GM21717 (cell line): ENCODE measurements at regions not wholly inside any gene's neighbourhood (a gene's known extent, or its start where the extent isn't known, plus 50 kb on each side); places are given as distances from the start of the nearest gene placed in this dataset.

Source experiments
- ATAC-seq: cut with Tn5 transposase; IDR thresholded peaks from one replicate; pipeline ENCODE4 v1.9.1; 2021; ENCODE audit warnings: mild to moderate bottlenecking, moderate library complexity; ENCODE audit not compliant: unreplicated experiment

DNA sequence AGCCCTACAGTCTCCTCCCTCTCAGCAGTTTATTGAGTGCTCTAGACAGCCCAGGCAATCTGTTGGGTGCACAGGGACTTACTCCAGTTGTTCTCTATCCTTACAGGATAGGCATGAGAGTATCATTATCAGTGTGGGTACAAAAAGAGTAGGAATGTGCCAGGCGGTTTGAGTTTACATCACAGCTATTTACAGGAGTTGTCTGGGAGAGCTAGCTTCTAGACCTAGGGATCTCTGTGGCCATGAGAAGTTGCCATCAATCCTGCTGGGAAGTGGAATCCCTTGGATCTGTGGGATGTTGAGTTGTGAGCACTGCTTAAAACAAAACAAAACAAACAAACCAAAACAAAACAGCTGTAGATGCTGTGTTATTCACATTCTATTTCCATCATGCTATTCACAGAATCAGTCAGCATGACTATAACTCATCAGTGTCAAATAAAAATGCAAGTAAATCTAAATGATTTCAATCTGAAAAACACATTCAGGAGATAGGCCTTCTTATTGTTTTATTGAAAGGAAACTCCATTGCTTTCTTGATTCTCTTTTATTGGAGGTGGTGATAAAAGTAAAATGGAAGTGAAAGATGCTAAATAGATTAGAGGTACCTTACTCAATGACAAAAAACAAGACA is 552.4 kb upstream of the ZNF608 start:
- no peak for ATAC-seq

DNA sequence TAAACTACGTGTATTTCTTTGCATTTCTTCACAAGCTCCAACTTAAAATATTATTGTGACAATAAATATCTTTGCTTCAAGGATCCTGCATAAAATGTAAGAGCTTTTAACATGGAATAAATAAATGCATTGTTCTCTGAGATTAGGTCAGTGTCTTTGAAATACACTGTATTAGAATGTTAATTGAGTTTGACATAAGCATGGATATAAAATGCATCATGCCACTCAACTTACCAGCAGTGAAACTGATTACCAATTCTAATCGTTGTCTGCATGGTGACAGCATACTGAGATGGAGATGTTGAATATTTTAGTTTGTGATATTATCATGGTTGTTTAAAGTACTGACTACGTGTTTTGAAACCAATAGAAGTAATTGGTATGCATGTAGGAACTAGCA is 555.3 kb upstream of the ZNF608 start:
- no peak for ATAC-seq

DNA sequence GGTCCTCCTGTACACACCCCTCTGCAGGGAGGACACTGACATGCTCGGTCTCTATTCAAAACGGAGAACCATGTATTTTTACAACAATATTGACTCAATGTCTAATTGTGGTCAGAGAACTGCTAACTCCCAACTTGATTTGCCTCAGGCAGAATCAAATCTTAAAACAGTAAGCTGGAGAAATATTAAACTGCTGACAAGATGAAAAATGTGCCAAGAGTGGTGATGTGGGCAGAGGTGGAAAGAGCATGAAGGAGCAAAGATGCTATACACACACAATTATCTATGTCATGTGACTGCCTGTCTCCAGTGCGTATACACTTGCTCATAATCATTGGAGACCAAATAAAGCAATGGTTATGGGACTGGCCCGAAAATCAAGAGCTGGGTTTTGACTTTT is 556.1 kb upstream of the ZNF608 start:
- no peak for ATAC-seq

DNA sequence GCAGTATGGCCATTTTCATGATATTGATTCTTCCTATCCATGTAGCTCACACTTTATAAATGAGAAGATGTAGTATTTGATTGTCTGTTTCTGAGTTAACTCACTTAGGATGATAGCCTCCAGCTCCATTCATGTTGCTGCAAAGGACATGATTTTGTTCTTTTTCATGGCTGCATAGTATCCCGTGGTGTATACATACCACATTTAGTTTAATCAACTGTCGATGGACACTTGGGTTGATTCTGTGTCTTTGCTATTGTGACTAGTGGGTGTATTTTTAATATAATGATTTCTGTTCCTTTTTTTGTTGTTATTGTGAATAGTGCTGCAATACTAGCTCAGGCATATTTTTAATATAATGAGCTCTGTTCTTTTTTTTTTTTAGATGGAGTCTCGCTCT is 560.3 kb upstream of the ZNF608 start:
- no peak for ATAC-seq

DNA sequence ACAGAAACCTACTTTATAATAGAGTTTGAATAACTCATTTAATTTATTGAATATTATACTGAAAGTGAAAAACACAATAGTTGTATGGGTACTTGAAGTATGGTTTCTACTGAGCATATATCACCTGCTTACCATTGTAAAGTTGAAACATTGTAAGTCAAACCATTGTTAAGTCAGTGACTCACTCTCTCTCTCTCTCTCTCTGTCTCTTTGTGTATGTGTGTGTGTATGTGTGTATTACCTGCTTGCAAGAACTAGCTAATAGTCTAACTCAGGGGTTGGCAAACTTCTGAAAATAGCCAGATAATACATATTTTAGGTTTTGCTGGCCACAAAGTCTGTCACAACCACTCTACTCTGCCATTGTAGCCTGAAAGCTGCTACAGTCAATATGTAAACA is 564.3 kb upstream of the ZNF608 start:
- no peak for ATAC-seq

DNA sequence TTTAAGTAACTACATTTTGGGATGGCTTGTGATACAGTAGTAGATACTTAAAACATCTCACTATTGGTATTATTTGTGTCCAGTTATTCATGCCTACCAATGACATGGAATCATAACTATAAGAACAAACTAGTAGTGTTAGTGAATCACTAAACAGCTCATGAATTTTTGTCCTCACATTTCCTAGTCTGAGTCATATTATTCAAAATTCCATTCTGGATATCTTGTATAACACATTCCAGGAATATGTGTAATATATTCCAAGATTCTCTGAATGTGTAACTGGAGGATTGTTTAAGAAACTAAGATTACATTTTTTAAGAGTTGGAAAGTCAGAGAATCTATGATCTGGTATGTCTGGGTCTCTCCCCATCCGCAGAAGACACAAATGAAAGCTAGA is 565.3 kb upstream of the ZNF608 start:
- no peak for ATAC-seq

DNA sequence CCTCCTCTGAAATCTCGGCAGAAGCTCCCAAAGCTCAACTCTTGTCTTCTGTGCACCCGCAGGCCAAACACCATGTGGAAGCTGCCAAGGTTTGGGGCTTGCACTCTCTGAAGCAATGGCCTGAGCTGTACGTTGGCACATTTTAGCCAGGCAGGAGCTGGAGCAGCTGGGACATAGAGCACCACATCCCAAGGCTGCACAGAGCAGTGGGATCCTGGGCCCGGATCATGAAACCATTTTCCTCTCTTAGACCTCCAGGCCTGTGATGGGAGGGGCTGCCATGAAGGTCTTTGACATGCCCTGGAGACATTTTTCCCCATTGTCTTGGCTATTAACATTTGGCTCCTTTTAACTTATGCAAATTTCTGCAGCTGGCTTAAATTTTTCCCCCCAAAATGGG is 567.1 kb upstream of the ZNF608 start:
- no peak for ATAC-seq

DNA sequence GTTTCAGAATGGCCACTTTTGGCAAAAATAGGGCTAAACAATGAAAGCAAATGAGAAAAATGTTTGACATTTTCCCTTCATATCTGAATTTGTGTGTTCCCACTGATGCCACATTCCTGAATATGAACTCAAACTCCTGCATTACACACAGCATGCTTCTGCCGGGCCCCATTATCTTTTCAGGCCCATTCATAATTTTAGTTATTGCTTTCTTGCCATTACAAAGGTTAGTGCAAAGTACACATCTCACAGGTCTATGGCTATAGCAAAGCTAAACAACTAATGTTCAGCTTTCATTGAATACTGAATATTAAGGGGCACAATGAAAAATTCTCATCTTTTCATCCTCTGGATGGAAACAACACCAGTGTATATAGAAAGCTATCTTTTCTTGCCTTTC is 568.9 kb upstream of the ZNF608 start:
- no peak for ATAC-seq

DNA sequence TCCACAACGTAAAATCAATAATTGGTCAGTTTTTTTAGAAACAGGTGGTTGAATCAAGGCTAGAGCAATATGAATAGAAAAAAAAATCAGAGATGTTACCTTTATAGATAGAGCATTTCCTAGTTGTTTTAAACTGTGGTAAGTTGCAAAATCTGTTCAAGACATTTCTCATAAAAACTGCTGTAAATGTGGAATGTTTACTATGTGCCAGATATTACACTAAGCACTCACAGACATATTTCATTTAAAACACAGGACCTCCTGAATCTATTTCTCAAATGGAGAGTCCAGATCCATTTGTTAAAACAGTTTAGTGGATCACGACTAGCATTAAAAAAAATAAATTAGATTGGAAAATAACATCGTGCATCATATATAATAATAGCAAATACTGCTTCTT is 570.0 kb upstream of the ZNF608 start:
- ATAC-seq = no peak

DNA sequence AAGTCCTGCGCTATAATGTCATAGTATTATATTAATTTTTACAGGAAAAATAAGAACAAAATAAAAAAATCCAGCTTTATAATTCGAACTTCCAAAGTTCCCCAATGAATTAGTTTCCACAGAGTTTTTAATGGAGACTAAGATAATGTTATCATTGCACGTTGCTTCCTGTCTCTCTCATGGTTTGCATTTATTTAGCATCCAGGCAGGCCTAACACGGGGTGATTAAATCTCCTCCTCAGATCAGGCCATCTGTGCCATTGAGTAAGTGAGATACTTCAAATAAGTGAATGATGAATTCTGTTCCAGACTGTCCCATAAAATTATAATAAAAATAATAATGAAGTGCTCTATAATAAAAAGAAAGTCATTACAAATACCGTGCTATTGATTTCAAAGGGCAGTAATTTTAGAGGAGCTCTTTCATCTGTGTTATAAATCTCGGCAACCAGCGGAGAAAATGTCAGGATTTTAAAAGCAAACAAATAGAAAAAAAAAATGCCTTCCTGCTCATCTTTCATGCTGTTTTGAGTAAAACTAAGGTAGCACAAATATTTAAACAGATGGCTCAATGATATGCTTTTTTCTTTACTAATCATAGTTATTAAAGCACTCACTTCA is 570.6 kb upstream of the ZNF608 start:
- no peak for ATAC-seq

DNA sequence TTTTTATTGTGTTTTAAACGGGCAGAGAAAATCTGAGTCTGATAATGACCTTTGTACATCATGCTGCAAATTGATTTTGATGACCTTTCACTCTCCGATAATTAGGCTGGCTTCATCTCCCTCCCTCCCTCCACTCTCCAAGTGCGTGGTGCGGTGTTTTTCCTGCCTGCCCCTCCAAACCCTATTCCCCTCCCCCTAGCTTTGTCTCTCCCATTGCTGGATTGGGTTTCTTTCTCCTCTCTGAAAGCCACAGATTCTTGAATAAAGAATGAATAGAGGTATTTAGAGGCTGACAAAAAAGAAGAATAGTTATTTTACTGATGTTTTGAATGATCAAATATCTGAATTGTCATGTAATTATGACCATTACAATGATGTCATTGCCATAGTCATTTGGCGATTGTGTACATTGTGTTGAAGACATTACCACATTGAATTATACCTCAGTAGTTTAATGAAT is 571.1 kb upstream of the ZNF608 start:
- ATAC-seq = no peak

DNA sequence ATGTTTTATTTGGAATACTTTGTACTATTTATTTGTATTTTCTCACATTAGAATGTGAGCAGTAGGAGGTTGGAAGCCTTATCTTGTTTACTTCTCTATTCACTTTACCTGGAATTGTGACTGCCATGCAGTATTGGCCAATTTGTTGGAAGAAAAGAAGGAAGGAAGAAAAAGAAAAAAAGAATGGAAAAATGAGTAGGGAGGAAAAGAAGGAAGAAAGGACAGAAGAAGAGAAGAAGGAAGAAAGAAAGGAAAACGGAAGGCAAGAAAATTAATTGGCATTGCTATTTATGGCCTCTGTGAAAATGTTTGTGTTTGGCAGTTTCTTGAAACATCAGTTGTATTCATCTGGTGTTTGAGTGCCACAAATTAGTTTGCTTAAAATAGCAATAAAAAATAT is 575.2 kb upstream of the ZNF608 start:
- no peak for ATAC-seq

DNA sequence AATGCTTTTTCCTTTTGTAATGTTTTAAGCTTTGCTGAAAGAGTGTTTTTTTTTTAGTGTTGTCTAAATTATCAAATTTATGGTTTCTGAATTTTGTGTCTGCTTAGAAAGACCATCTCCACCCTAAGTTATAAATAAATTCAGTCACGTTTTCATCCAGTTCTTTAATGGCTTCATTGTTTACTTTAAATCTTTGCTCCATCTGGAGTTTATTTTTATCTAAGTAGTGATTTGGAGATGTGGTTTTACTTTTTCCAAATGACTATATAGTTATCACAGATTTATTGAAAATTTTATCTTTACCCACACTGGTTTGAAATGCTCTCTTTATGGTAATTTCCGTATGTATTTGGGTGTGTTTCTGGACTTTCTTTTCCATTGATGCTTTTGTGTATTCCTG is 577.2 kb upstream of the ZNF608 start:
- ATAC-seq = no peak

DNA sequence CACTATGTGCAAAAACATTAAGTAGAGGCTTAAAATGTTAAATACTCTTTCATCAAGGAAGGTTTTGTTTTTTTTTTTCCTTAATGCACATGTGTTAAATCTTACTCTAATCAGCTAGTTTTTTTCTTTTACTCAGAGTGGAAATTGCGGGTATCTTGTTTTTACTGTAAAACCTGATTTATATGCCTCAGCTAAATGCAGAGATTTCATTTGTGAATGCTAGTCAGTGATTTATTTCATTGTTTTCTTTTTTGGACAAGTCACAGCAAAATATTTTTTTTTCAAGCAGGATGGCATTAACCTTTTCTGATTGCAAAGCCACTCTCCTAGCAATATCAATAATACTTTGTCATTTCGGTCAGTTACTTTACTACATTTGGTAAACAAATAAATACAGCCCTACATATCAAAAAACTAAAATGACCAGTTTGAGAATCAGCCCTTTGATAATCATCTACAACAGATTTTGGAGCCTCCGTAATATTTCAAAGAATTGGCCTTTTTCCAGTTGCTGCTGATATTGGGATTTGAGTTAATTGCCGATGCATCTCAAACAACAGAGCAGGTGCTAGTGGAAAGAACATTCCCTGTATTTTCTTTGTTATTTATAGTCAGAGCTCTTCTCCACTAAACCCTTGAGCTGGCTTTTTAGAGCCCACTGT is 579.2 kb upstream of the ZNF608 start:
- no peak for ATAC-seq

DNA sequence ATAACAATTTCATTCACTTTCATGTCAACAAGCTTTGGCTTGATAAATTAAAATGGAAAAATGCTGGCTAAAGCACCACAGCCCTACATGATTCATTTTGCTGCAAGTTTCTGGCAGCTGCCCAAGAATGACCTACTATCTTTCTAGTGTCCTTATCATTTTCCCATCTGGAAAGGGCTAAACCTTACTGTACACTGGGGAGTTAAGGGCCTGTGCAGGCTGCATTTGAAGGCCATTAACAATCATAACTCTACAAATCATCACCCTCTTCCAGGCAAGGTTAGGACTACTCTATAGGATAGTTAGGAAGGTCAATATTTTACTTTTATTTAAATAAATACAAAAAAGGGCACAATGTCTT is 579.7 kb upstream of the ZNF608 start:
- no peak for ATAC-seq

DNA sequence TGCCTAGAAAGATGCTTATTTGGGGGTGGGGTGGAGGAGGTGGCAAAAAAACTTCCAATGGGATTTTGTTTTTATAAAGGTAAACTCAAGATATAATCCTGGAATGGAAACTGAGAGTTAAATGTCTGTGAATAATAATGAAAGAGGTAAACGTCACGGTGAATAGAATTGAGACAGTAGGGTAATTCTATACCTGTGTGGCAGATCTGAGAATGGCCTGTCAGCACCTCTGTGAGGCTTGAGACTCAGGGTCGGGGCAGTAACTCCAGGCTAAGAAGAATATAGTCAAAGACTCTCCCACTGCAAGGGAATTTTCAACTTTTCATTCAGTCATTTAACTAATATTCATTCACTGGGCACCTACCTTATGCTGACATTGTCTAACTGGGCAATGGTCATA is 581.2 kb upstream of the ZNF608 start:
- ATAC-seq = no peak

DNA sequence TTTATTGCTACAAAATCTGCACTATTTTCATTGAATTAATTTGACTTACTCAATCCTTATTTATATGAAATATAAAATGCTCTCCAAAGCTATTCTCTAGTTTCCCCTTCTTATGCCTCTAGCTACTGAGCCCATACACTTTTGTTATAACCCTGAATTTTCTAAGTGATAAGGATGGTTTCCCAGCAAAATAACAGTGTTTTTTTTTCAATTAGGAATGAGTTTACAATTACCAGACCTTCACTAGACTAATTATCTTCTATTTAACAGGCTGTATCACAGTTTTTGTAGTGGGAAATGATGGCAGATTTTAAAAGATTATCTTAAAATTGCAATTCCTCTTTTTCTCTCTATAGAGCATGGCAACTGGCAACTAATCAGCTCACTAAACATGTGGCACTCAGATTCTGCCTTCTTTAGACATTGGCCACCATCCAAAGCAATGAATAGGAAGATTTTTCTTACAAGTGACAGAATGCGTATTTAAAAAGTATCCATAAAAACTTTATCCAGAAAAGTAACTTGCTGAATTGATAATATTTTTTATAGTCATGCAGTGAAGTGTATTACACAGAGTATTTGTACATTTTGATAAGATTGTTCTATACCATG is 585.7 kb upstream of the ZNF608 start:
- ATAC-seq = no peak

DNA sequence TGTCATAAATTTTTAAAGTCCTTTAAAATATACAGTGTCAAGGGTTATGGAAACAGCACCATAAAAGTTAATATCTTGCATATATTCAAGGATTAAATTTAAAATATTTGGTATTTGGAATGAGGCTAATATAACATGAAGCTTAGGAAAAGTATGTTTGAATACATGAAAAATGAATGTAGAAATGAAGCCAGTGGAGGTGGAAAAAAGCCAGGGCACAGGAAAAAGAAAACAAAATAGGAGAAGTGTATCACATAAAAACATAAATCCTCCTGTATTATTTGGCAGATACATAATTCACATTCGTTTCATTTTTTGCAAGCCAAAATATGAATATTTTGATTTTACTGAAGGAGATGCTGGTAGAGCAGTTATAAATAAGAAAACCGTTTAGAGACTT is 587.0 kb upstream of the ZNF608 start:
- ATAC-seq = no peak

DNA sequence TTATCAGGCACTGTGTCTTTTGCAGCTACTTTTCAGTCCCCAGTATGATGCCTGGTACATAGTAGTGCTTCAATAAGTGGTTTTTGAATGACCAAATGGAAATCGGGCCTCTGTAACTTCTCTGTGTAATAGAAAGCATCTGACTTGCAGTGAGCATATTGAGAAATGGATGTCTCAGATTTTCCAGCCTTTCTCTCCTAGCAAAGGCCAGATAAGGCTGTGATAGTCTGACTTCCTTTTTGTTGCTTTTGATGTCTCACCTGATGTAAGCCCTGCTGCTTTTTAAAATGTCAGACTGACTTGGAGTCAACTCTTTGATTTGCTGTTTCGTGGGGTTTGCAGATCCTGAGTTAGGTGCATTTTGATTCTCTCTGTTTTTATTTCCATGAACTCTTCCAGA is 590.0 kb upstream of the ZNF608 start:
- ATAC-seq = no peak

DNA sequence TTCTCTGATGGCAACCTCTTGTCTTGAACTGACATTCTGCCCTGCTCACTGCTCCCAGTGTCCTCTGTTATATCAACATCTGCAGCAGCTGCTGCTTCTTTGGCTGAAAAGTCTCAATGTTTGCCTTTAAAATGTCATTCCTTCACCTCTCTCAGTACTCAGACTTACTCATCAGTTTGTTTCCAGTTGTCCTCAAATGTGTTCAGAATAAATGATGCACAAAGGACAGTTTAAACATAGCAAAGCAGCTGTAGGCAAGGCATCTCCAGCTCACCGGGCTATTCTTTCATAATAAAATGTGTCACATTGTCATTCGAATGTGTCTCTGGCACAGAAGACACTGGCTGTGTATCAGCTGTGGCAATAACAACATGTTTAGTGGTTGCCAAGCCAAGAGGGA is 590.9 kb upstream of the ZNF608 start:
- ATAC-seq = no peak

DNA sequence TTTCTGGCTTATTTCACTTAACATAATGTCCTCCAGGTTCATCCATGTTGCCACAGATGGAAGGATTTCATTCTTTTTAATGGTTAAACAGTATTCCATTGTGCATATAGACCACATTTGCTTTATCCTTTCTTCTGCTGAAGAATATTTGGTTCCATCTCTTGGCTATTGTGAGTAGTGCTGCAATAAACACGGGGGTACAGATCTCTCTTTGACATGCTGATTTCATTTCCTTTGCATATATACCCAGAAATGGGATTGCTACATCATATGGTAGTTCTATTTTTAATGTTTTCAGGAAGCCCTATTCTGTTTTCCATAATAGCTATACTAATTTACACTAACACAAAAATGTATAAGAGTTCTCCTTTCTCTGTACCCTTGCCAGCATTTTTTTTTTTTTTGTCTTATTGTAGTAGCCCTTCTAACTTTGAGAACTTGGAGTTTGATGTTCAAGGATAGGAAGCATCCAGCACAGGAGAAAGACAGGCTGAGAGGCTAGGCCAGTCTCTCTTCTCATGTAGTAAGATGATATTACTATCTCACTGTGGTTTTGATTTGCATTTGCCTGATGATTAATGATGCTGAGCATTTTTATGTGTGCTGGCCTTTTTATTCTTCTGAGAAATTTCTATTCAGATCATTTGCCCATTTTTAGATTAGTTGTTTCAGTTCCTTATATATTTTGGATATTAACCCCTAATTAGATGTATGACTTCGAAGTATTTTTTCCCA is 592.2 kb upstream of the ZNF608 start:
- no peak for ATAC-seq

DNA sequence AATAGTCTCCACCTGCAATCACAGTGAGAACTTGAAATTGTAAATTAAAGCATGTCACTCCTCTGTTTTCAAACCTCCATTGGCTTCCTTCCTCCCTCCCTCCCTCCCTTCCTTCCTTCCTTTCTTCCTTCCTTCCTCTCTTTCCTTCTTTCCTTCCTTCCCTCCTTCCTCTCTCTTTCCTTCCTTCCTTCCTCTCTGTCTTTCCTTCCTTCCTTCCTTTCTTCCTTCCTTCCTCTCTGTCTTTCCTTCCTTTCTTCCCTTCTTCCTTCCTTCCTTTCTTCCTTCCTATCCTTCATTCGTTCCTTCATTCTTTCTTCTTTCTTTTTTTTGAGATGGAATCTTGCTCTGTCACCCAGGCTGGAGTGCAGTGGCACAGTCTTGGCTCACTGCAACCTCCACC is 595.0 kb upstream of the ZNF608 start:
- no peak for ATAC-seq
